GM10266 (cell line): ENCODE measurements at regions not wholly inside any gene's neighbourhood (a gene's known extent, or its start where the extent isn't known, plus 50 kb on each side); places are given as distances from the start of the nearest gene placed in this dataset.
"Not testable (repeated sequence)": the region's sequence is repeated elsewhere in the genome, so short reads cannot be mapped to it uniquely, and the experiment has no call there.

Experiments used
- DNase-seq: peaks from one replicate; pipeline ENCODE4 v3.0.0; 2012; ENCODE audit errors: extremely low spot score
- CTCF ChIP-seq: IDR thresholded peaks from 2 replicates; pipeline ENCODE4 v1.5.1; 2012; ENCODE audit warnings: mild to moderate bottlenecking, low read depth; ENCODE audit not compliant: control insufficient read depth, insufficient read depth; ENCODE audit errors: missing control alignments

DNA sequence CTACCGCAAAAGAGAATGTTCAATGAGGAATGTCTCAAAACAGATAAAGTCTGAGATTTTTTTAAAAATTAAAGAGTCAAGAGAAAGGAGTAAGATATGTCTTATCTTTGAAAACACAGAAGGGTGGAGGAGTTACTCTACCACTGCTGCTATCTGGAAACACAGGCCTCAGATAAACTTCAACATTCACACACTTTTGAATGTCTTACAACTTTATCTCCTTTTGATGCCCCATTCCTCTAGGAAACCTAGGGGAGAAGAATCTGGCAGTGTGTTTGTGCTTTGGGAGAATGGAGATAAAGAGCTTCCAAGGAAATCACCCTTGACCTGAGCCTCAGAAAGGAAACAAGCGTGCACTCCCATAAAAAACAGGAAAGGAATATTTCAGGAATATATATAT, 468.2 kb downstream of the PLOD2 start:
- TF ChIP-seq CTCF = no peak
- DNase-seq = no peak

GRCh38 chr3:145696011-145696410, 465.0 kb downstream of the PLOD2 start:
- no peak for TF ChIP-seq CTCF
- DNase-seq = no peak

- no peak for DNase-seq
- no peak for TF ChIP-seq CTCF
Observed at GRCh38 chr3:145698250-145698649, 462.7 kb downstream of the PLOD2 start.

GRCh38 chr3:145698749-145699148, 462.2 kb downstream of the PLOD2 start:
- TF ChIP-seq CTCF = no peak
- DNase-seq = no peak

GRCh38 chr3:145704020-145704419, 457.0 kb downstream of the PLOD2 start:
- no peak for DNase-seq
- TF ChIP-seq CTCF = no peak

DNA sequence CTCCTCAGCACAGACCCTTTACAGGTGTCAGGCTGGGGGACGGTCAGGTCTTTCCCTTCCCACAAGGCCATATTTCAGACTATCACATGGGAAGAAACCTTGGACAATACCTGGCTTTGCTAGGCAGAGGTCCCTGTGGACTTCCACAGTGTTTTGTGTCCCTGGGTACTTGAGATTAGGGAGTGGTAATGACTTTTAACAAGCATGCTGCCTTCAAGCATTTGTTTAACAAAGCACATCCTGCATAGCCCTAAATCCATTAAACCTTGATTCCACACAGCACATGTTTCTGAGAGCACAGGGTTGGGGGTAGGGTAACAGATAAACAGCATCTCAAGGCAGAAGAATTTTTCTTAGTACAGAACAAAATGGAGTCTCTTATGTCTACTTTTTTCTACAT, 451.2 kb downstream of the PLOD2 start:
- DNase-seq = not testable (repeated sequence)

DNA sequence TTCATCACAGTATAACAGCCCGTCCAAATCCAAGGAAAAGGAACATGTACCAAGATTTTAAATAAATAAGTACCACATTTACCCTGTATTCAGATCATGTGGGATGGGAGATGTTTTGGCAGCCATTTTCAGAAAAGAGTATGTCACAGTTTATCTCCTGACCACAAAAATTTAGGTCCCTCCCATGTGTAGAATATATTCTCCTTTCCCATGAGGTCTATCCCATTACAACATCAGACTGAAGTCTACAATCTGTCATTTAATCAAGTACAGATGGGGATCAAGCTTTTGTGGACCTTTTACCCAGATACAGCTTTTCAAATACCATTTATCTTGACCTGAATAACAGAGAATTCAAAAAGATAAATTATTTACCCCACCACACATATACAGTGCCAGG, 444.5 kb downstream of the PLOD2 start:
- no peak for TF ChIP-seq CTCF
- DNase-seq = no peak

DNA sequence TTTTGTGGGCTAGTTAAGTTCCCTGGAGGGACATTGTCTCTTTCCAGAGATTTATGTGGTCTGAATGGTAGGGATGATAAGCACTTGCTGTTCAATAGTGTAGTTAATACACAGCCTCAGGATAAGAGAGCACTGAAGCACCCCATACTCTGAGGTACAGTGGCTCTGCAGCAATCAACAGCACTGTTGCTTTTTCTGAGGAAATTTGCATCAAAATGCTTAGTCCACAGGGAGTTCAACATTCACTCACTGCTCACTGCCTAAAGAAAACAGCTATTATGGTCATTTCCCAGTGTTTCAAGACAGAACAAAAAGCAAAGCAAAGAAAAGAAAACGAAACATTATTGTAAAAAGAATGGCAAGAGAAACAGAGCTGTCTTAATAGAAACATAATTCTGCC, 441.9 kb downstream of the PLOD2 start:
- TF ChIP-seq CTCF = no peak
- no peak for DNase-seq
